Kidney epithelial cell (primary cell): ENCODE measurements at regions not wholly inside any gene's neighbourhood (a gene's known extent, or its start where the extent isn't known, plus 50 kb on each side); places are given as distances from the start of the nearest gene placed in this dataset.

Experiments used
- DNase-seq: peaks from one replicate; pipeline ENCODE4 v3.0.0-alpha.2; 2010; ENCODE audit warnings: low read depth
- H3K27me3 ChIP-seq: 2 replicates; pipeline ENCODE4 v1.6.0; 2011; ENCODE audit warnings: low read length; ENCODE audit not compliant: control insufficient read depth, insufficient read depth
- H3K36me3 ChIP-seq: 2 replicates; pipeline ENCODE4 v1.5.1; 2011; ENCODE audit warnings: low read length; ENCODE audit not compliant: control insufficient read depth, insufficient read depth
- H3K4me3 ChIP-seq: 2 replicates; pipeline ENCODE4 v1.5.1; 2011; ENCODE audit warnings: low read depth, mild to moderate bottlenecking, control low read depth, low read length
- CTCF ChIP-seq: IDR thresholded peaks from 2 replicates; pipeline ENCODE4 v1.5.1; 2011; ENCODE audit warnings: mild to moderate bottlenecking, moderate library complexity, low read length, control low read depth, inconsistent platforms; ENCODE audit not compliant: insufficient read depth, poor library complexity, severe bottlenecking

GRCh38 chr4:24413311-24413784 lies 171.0 kb downstream of the DHX15 start:
- no peaks in the 10 kb centered on the region for H3K27me3 ChIP-seq
- no peak overlapping the region for H3K4me3 ChIP-seq
- no peaks in the 10 kb centered on the region for H3K36me3 ChIP-seq
- no peak for DNase-seq
- no peak for TF ChIP-seq CTCF

GRCh38 chr4:24411806-24412205 lies 172.5 kb downstream of the DHX15 start:
- Histone ChIP-seq H3K36me3 (no peaks in the 10 kb centered on the region), H3K4me3 (no peak overlapping the region), H3K27me3 (no peaks in the 10 kb centered on the region)
- no peak for DNase-seq
- TF ChIP-seq CTCF, result no peak

GRCh38 chr4:24411299-24411698 lies 173.1 kb downstream of the DHX15 start:
- no peak for TF ChIP-seq CTCF
- Histone ChIP-seq H3K4me3 (no peak overlapping the region), H3K36me3 (no peaks in the 10 kb centered on the region), H3K27me3 (no peaks in the 10 kb centered on the region)
- no peak for DNase-seq

GRCh38 chr4:24408640-24409039 lies 175.7 kb downstream of the DHX15 start:
- H3K4me3 ChIP-seq, result no peak overlapping the region
- TF ChIP-seq CTCF, result no peak
- H3K36me3 ChIP-seq, result no peaks in the 10 kb centered on the region
- DNase-seq, result no peak
- no peaks in the 10 kb centered on the region for H3K27me3 ChIP-seq

- Histone ChIP-seq H3K36me3 (no peaks in the 10 kb centered on the region), H3K27me3 (no peaks in the 10 kb centered on the region), H3K4me3 (no peak overlapping the region)
- no peak for DNase-seq
- TF ChIP-seq CTCF, result no peak
These were observed 178.4 kb downstream of the DHX15 start for GRCh38 chr4:24405926-24406325.

GRCh38 chr4:24405341-24405740 lies 179.0 kb downstream of the DHX15 start:
- no peak for DNase-seq
- no peaks in the 10 kb centered on the region for H3K36me3 ChIP-seq
- H3K4me3 ChIP-seq, result no peak overlapping the region
- no peak for TF ChIP-seq CTCF
- H3K27me3 ChIP-seq, result no peaks in the 10 kb centered on the region
